ENCODE measurements at regions not wholly inside any gene's neighbourhood (a gene's known extent, or its start where the extent isn't known, plus 50 kb on each side); places are given as distances from the start of the nearest gene placed in this dataset.
A peak's percentile ranks its signal among the peaks of the same experiment; 100 is the strongest.
"Not testable (repeated sequence)": the region's sequence is repeated elsewhere in the genome, so short reads cannot be mapped to it uniquely, and the experiment has no call there.

DNA sequence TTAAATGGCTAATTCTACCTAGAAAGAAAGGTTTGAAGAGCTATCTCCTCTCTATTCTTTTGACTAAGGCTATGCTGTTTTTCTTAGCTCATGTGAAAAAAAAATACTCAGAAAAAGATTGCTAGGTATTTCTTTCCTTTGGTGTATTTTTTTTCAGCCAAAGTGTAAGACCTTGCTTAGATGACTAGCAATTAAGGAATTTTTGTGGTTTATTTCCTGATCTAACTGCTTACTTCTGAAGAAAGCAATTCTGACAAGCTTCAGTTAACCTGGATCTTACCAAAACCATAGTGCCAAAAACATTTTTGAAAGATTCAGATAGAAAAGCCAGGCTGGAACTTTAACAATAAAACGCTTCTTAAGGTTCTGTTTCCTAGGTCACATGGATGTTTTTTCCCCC is 315.6 kb downstream of the SOX2 start:
- H3K4me1 ChIP-seq (replicated peaks; ENCODE audit: insufficient read depth) = peaks cover 15% of the 10 kb centered on the region
- intact Hi-C loops (cut with micrococcal nuclease; ENCODE audit: unreplicated experiment) = no loop called here
- H3K9me3 ChIP-seq (ENCODE audit: insufficient read depth, low read depth) = peaks cover 3% of the 10 kb centered on the region; the same call in 1 of the 2 replicates
- H3K79me2 ChIP-seq (ENCODE audit: low read depth) = no peaks in the 10 kb centered on the region
- DNase-seq = peak in 1 of 2 experiments; percentile 85
- no peaks in the 10 kb centered on the region for H4K20me1 ChIP-seq (ENCODE audit: insufficient read depth)
- no peaks in the 10 kb centered on the region for H3K27me3 ChIP-seq (ENCODE audit: insufficient read depth, low read depth)
- peak overlapping the region; percentile 23 for H3K4me2 ChIP-seq
- no TSS peak for BruUV-seq (replicated peaks)
- no peaks in the 10 kb centered on the region for H3K9me2 ChIP-seq (ENCODE audit: insufficient read depth)
- no peaks in the 10 kb centered on the region for H3K36me3 ChIP-seq (ENCODE audit: low read depth)
- peak overlapping the region; percentile 15; the same call in 1 of the 2 replicates for H3K27ac ChIP-seq
- CTCF ChIA-PET = interaction anchor here (0.6 kb wide), 1 partner anchor 75 kb away, joined by 4 read pairs; no protein-coding TSS in a partner anchor
- H3K4me3 ChIP-seq = no peak overlapping the region
- no peak overlapping the region for H2AFZ ChIP-seq
- TF ChIP-seq, protein P1, sequence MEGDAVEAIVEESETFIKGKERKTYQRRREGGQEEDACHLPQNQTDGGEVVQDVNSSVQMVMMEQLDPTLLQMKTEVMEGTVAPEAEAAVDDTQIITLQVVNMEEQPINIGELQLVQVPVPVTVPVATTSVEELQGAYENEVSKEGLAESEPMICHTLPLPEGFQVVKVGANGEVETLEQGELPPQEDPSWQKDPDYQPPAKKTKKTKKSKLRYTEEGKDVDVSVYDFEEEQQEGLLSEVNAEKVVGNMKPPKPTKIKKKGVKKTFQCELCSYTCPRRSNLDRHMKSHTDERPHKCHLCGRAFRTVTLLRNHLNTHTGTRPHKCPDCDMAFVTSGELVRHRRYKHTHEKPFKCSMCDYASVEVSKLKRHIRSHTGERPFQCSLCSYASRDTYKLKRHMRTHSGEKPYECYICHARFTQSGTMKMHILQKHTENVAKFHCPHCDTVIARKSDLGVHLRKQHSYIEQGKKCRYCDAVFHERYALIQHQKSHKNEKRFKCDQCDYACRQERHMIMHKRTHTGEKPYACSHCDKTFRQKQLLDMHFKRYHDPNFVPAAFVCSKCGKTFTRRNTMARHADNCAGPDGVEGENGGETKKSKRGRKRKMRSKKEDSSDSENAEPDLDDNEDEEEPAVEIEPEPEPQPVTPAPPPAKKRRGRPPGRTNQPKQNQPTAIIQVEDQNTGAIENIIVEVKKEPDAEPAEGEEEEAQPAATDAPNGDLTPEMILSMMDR (conservative IDR thresholded peaks at IDR 0.05) = no peak
- no peaks in the 10 kb centered on the region for H3F3A ChIP-seq (ENCODE audit: insufficient read depth, low read depth)
- POLR2A ChIA-PET (ENCODE audit: unreplicated experiment) = interaction anchor here (0.8 kb wide), 1 partner anchor 91 kb away, joined by 3 read pairs; no protein-coding TSS in a partner anchor

DNA sequence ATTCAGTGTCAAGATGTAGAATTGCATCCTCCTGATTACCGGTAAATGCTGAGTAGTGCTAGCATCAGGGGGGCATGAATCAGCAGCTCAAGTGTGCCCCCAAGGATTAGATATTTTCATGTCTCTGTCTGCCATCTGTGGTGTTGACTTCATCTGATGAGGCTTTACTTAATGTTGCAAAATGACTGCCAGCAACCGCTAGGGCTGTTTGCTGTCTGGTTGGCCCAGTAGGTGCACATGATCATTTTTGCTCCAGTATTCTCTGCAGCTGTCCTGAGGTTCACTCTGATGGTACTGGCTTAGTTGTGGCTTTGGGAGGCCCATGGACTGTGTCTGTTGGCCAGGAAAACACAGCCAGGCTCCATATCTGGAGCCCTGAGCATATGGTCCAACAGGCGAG is 316.4 kb downstream of the SOX2 start:
- Histone ChIP-seq H3F3A (ENCODE audit: insufficient read depth, low read depth) (no peaks in the 10 kb centered on the region), H3K4me3 (no peak overlapping the region), H3K27me3 (ENCODE audit: insufficient read depth, low read depth) (no peaks in the 10 kb centered on the region), H3K4me1 (replicated peaks; ENCODE audit: insufficient read depth) (peaks cover 15% of the 10 kb centered on the region), H2AFZ (no peak overlapping the region), H4K20me1 (ENCODE audit: insufficient read depth) (no peaks in the 10 kb centered on the region), H3K79me2 (ENCODE audit: low read depth) (no peaks in the 10 kb centered on the region), H3K27ac (no peak overlapping the region), H3K9me3 (ENCODE audit: insufficient read depth, low read depth) (peaks cover 3% of the 10 kb centered on the region; the same call in 1 of the 2 replicates), H3K36me3 (ENCODE audit: low read depth) (no peaks in the 10 kb centered on the region), H3K4me2 (no peak overlapping the region), H3K9me2 (ENCODE audit: insufficient read depth) (no peaks in the 10 kb centered on the region)
- POLR2A ChIA-PET (ENCODE audit: unreplicated experiment) = no interaction called here
- DNase-seq = no peak
- intact Hi-C loops (cut with micrococcal nuclease; ENCODE audit: unreplicated experiment) = no loop called here
- no TSS peak for BruUV-seq (replicated peaks)
- TF ChIP-seq EZH2 (IDR thresholded peaks at IDR 0.05; ENCODE audit: low read depth) = no peak
- TF ChIP-seq, protein P1 (conservative IDR thresholded peaks at IDR 0.05) = no peak
- CTCF ChIA-PET = no interaction called here

DNA sequence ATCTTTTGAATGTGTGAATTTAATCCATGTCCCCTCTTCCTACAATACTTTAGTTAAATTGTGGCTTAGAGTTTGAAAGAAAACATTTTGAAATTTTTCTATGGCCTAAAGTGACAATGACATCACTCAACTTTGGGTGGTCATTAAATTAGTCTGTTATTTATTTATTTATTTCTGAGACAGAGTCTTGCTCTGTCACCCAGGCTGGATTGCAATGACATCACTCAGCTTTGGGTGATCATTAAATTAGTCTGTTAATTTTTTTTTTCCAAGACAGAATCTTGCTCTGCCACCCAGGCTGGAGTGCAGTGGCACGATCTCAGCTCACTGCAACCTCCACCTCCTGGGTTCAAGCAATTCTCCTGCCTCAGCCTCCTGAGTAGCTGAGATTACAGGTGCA is 322.5 kb downstream of the SOX2 start:
- H3K79me2 ChIP-seq (ENCODE audit: low read depth); H3K9me3 ChIP-seq (ENCODE audit: insufficient read depth, low read depth); H4K20me1 ChIP-seq (ENCODE audit: insufficient read depth); H3K27me3 ChIP-seq (ENCODE audit: insufficient read depth, low read depth); H3K4me3 ChIP-seq; H2AFZ ChIP-seq; H3K4me1 ChIP-seq (replicated peaks; ENCODE audit: insufficient read depth); H3K27ac ChIP-seq; CTCF ChIA-PET; H3K9me2 ChIP-seq (ENCODE audit: insufficient read depth); H3K4me2 ChIP-seq; intact Hi-C loops (cut with micrococcal nuclease; ENCODE audit: unreplicated experiment); H3K36me3 ChIP-seq (ENCODE audit: low read depth); H3F3A ChIP-seq (ENCODE audit: insufficient read depth, low read depth); DNase-seq; BruUV-seq (replicated peaks): not testable (repeated sequence)
- POLR2A ChIA-PET (ENCODE audit: unreplicated experiment) = interaction anchor here (0.6 kb wide), 1 partner anchor 964 kb away, joined by 3 read pairs; no protein-coding TSS in a partner anchor

DNA sequence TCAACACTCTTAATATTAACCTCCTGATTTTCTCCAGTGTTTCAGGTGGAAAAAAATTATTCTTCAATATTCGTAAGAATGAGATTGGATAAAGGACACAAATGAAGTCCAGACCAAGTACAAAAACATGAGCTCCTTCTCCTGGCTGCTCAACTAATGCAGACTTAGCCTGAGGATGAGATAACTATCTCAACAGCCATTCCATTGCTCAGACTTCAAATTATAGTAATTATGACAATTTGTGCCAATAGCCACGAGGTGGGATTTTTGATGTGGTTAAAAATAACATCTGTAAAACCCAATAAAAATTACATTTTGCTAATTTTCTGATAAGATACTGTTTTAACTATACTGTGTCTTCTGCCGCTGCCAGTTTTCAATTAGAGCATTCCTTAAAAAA is 323.6 kb downstream of the SOX2 start:
- H3K36me3 ChIP-seq (ENCODE audit: low read depth) = no peaks in the 10 kb centered on the region
- no peak overlapping the region for H2AFZ ChIP-seq
- no peaks in the 10 kb centered on the region for H3F3A ChIP-seq (ENCODE audit: insufficient read depth, low read depth)
- H3K27me3 ChIP-seq (ENCODE audit: insufficient read depth, low read depth) = no peaks in the 10 kb centered on the region
- intact Hi-C loops (cut with micrococcal nuclease; ENCODE audit: unreplicated experiment) = no loop called here
- no peaks in the 10 kb centered on the region for H3K79me2 ChIP-seq (ENCODE audit: low read depth)
- H3K4me2 ChIP-seq = no peak overlapping the region
- H3K27ac ChIP-seq = no peak overlapping the region
- no peak for DNase-seq
- H3K9me2 ChIP-seq (ENCODE audit: insufficient read depth) = no peaks in the 10 kb centered on the region
- no TSS peak for BruUV-seq (replicated peaks)
- POLR2A ChIA-PET (ENCODE audit: unreplicated experiment) = no interaction called here
- no peaks in the 10 kb centered on the region for H3K4me1 ChIP-seq (replicated peaks; ENCODE audit: insufficient read depth)
- no peak overlapping the region for H3K4me3 ChIP-seq
- no peaks in the 10 kb centered on the region for H3K9me3 ChIP-seq (ENCODE audit: insufficient read depth, low read depth)
- CTCF ChIA-PET = no interaction called here
- no peaks in the 10 kb centered on the region for H4K20me1 ChIP-seq (ENCODE audit: insufficient read depth)
- TF ChIP-seq, protein P1 (conservative IDR thresholded peaks at IDR 0.05) = no peak
- no peak for TF ChIP-seq EZH2 (IDR thresholded peaks at IDR 0.05; ENCODE audit: low read depth)

Data from PC-9 (cell line).